ENCODE measurements at regions not wholly inside any gene's neighbourhood (a gene's known extent, or its start where the extent isn't known, plus 50 kb on each side); places are given as distances from the start of the nearest gene placed in this dataset.

- 91% methylated on average over 4 of the region's 4 CpGs for WGBS
- Histone ChIP-seq H3K4me1 (no peaks in the 10 kb centered on the region), H3K9me3 (no peaks in the 10 kb centered on the region), H3K36me3 (no peaks in the 10 kb centered on the region), H3K27me3 (no peaks in the 10 kb centered on the region), H3K27ac (replicated peaks in 1 of 4) (no peak overlapping the region), H3K4me3 (no peak overlapping the region)
- TF ChIP-seq POLR2AphosphoS5 (IDR thresholded peaks at IDR 0.05) (no peak), EP300 (IDR thresholded peaks at IDR 0.05) (no peak), CTCF (IDR thresholded peaks at IDR 0.05) (no peak), POLR2A (IDR thresholded peaks at IDR 0.05; ENCODE audit: low read depth) (no peak)
- intact Hi-C loops (cut with DNase I): no loop called here
- no peak for DNase-seq (ENCODE audit: extremely low spot score)
Observed at GRCh38 chr13:31435536-31435935, 235.8 kb downstream of the B3GLCT start.

DNA sequence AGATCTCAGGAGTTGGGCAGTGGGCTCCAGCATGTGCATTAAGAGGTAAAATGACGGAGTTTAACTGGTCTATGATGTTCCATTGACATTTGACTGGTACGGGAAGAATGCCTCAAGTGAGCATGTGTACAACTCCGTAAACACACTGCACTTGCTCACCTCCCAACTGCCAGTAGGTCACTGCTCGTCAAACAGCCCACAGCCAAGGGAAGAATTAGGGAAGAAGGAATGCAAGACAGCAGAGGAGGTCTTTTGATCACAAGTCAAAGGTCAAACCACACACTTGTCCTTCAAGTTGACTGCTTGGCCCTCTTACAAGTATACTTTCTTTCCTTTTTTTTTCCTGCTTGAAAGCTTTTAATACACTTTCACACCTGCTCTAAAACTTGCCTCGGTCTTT lies 236.7 kb downstream of the B3GLCT start:
- intact Hi-C loops (cut with DNase I): no loop called here
- TF ChIP-seq POLR2AphosphoS5 (IDR thresholded peaks at IDR 0.05) (no peak), POLR2A (IDR thresholded peaks at IDR 0.05; ENCODE audit: low read depth) (no peak)

GRCh38 chr13:31437975-31438374 lies 238.2 kb downstream of the B3GLCT start:
- no peak for TF ChIP-seq EP300 (IDR thresholded peaks at IDR 0.05)
- no peak for TF ChIP-seq POLR2AphosphoS5 (IDR thresholded peaks at IDR 0.05)
- no peak for TF ChIP-seq POLR2A (IDR thresholded peaks at IDR 0.05; ENCODE audit: low read depth)
- TF ChIP-seq CTCF (IDR thresholded peaks at IDR 0.05): no peak
- Histone ChIP-seq H3K4me3 (no peak overlapping the region), H3K27me3 (no peaks in the 10 kb centered on the region), H3K27ac (replicated peaks in 1 of 4) (no peak overlapping the region), H3K4me1 (no peaks in the 10 kb centered on the region), H3K9me3 (no peaks in the 10 kb centered on the region), H3K36me3 (no peaks in the 10 kb centered on the region)
- DNase-seq (ENCODE audit: extremely low spot score): no peak
- intact Hi-C loops (cut with DNase I): no loop called here
- 94% methylated on average over 3 of the region's 3 CpGs for WGBS

More for the DNA sequence above, 236.7 kb downstream of the B3GLCT start:
- H3K9me3 ChIP-seq: no peaks in the 10 kb centered on the region
- no peaks in the 10 kb centered on the region for H3K27me3 ChIP-seq
- no peak overlapping the region for H3K27ac ChIP-seq (replicated peaks in 1 of 4)
- H3K36me3 ChIP-seq: no peaks in the 10 kb centered on the region
- no peaks in the 10 kb centered on the region for H3K4me1 ChIP-seq
- WGBS: 70% methylated on average over 5 of the region's 5 CpGs
- no peak overlapping the region for H3K4me3 ChIP-seq
- DNase-seq (ENCODE audit: extremely low spot score): no peak

DNA sequence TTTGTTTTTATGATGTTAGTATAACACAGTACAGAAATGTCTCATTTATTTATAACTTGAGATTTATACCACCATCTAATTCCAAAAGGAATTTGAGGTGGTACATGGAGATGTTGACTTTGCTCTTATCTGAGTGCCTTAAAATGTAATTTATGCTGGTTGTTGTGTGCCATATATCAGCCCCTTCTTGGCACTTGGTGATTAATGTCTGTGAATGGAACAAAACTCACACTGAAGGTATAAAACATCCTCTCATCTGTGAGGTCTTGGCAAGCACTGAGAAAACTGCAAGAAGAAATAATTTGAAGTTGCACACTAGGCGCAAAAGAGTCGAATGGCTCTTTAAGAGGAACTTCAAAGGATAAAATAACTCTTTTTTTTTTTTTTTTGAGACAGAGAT lies 240.4 kb downstream of the B3GLCT start:
- TF ChIP-seq POLR2AphosphoS5 (IDR thresholded peaks at IDR 0.05): no peak
- no peak for TF ChIP-seq EP300 (IDR thresholded peaks at IDR 0.05)
- TF ChIP-seq CTCF (IDR thresholded peaks at IDR 0.05): no peak
- no peak for TF ChIP-seq POLR2A (IDR thresholded peaks at IDR 0.05; ENCODE audit: low read depth)
- H3K27ac ChIP-seq (replicated peaks in 1 of 4): no peak overlapping the region
- 80% methylated on average over 2 of the region's 2 CpGs for WGBS
- H3K9me3 ChIP-seq: no peaks in the 10 kb centered on the region
- intact Hi-C loops (cut with DNase I): no loop called here
- H3K36me3 ChIP-seq: no peaks in the 10 kb centered on the region
- H3K4me3 ChIP-seq: no peak overlapping the region
- DNase-seq (ENCODE audit: extremely low spot score): no peak
- H3K27me3 ChIP-seq: no peaks in the 10 kb centered on the region
- H3K4me1 ChIP-seq: no peaks in the 10 kb centered on the region

DNA sequence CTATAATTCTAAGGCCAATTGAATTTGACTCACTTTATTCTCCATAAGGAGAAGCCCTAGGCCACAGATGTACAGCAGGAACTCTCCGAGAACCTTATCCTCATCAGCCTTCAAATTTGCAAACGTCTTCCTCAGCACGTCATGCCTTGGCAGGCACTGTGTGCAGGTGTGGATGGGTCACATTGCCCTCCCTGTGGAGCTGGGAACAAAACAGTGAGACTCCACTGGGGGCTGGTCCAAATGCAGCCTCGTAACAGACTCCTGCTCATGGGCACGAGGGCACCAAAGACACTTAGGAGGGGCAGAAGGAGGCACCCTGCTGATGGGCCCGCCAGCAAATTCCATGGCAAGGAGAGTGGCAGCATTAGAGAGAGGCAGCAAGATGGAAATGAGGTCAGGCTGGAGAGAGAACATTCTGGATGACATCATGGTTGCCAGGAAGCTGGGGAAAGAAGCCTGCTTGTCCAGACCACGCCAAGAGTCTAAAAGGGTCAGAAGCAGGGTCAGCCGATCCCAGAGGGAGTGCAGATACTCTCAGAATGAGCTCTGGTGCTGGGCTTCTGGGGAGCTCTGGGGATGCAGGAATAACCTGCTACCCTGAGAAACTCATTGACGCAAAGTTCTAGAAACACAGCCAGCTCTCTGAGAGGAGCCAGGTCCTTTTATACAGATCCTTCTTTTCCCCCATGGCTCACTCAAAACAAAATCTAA lies 242.2 kb downstream of the B3GLCT start:
- intact Hi-C loops (cut with DNase I): no loop called here
- DNase-seq (ENCODE audit: extremely low spot score): no peak
- no peaks in the 10 kb centered on the region for H3K27me3 ChIP-seq

More for the DNA sequence above, 242.2 kb downstream of the B3GLCT start:
- no peaks in the 10 kb centered on the region for H3K9me3 ChIP-seq
- 76% methylated on average over 8 of the region's 9 CpGs for WGBS
- H3K4me1 ChIP-seq: no peaks in the 10 kb centered on the region
- H3K36me3 ChIP-seq: no peaks in the 10 kb centered on the region
- no peak overlapping the region for H3K27ac ChIP-seq (replicated peaks in 1 of 4)
- no peak overlapping the region for H3K4me3 ChIP-seq
- no peak for TF ChIP-seq EP300 (IDR thresholded peaks at IDR 0.05)
- TF ChIP-seq POLR2AphosphoS5 (IDR thresholded peaks at IDR 0.05): no peak
- TF ChIP-seq CTCF (IDR thresholded peaks at IDR 0.05): no peak
- no peak for TF ChIP-seq POLR2A (IDR thresholded peaks at IDR 0.05; ENCODE audit: low read depth)

Data from esophagus muscularis mucosa (tissue), 4 donors.